Activated T-cell treated with anti-CD3 and anti-CD28 coated beads for 24 hours (primary cell): ENCODE measurements at regions not wholly inside any gene's neighbourhood (a gene's known extent, or its start where the extent isn't known, plus 50 kb on each side); places are given as distances from the start of the nearest gene placed in this dataset.

Experiments
- DNase-seq: peaks from one replicate; pipeline ENCODE4 v3.0.0-alpha.2; 2020; ENCODE audit warnings: low read depth

DNA sequence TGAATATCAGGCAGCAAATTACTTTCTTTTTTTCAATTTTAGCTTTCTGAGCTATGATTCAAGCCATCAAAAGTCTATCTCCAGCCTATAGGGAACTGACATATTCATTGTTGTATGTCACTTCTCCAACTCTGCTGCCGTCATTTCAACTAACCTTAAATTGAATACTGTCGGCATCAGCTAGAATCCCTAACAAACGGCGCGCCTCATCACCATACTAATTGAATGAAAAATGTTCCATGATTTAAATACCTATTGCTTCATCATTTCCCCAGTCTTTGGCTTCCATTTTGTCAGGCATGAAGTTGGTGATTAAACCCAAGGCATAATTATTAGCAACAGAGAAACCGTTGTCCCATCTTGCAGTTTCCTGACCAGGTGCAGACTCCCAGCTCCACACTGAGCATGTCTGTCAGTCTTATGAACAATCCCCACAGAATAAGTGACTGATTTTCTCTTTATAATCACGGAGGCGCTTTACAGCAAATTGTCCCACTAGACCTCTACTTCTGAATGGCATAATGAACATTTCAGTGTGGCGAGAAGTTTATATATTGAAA, 83.5 kb upstream of the NPY start:
- DNase-seq = no peak

DNA sequence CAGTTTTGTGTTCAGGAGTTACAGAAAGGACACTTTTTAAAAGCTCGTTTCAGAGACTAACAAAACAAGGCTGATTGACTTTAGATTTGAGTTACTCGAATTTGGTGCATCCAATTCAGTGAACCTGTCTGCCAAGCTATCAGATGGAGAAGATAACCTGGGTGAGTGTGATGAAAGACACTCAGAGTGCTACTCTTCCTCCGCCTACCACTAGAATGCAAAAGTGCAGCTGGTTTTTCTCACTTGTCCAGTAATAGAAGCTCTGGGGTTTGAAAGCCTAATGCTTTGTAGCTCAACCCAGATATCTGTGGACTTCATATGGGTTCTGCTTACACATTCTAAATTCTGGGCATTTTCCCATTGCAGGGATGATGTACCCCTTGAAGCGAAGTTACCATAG, 82.8 kb upstream of the NPY start:
- DNase-seq = no peak

DNA sequence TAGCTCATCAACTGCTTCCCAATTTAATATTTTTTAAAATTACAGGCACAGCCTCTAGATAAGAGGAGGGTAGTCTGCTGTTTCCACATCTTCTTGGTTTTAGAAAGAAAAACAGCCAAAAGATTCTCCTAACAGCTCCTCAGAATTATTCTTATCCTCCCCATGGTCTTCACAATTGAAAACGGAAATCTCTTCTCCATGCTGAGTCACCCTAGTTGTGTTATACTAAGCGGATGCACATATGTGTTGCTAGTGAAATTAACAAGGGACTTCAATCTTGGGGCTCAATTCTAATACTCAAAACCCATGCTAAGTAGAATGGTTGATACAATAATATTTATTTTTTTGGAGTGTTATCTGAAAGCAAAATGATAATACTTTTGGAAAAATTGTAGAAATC, 71.9 kb upstream of the NPY start:
- no peak for DNase-seq

GRCh38 chr7:24213311-24213710, 70.7 kb upstream of the NPY start:
- no peak for DNase-seq

DNA sequence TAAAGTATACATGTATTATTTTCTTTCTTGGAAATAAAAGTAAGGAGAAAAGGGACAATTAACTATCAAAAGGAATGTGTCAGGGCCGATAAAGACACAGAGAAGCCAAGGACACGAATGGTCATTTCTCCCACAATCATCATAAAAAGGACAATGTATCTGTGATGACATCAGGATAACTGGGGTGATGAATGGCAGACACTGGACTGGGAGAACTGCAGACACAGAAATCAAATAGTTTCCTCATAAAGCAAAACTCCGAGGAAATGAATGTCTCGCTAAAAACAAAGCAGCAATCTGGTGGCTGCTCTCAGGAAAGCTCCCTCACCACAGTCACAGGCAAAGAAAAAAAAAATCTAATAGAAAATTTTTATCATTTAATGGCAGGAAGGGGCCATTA, 69.3 kb upstream of the NPY start:
- DNase-seq = no peak

DNA sequence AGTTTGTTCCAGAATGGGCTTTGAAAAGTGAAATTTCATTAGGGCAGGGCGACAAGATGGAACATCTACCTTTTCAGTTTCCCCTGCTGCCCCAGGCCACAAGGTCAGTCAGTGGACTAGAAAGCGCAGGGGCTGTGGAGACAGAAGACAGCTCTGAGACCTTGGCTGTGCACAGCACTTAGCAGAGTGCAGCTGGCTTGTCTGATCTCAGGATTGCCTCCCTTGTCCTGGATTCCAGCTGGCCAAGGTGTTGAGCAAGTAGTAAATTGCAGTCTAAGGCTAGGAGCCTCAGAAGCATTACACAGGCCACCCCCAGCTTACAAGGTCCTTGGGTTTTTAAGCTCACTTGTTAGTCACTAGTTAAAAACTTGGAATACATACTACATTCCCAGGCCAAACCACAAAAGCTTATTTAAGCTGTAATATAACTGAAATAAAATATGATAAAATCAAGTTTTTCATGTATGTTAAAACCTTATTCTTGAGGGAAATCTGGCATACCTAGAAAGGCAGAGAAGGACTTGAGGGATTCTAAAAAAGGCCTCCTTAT, 67.3 kb upstream of the NPY start:
- no peak for DNase-seq

GRCh38 chr7:24221500-24221899, 62.5 kb upstream of the NPY start:
- DNase-seq = no peak

- DNase-seq = no peak
Observed at GRCh38 chr7:24227068-24227467, 56.9 kb upstream of the NPY start.

DNA sequence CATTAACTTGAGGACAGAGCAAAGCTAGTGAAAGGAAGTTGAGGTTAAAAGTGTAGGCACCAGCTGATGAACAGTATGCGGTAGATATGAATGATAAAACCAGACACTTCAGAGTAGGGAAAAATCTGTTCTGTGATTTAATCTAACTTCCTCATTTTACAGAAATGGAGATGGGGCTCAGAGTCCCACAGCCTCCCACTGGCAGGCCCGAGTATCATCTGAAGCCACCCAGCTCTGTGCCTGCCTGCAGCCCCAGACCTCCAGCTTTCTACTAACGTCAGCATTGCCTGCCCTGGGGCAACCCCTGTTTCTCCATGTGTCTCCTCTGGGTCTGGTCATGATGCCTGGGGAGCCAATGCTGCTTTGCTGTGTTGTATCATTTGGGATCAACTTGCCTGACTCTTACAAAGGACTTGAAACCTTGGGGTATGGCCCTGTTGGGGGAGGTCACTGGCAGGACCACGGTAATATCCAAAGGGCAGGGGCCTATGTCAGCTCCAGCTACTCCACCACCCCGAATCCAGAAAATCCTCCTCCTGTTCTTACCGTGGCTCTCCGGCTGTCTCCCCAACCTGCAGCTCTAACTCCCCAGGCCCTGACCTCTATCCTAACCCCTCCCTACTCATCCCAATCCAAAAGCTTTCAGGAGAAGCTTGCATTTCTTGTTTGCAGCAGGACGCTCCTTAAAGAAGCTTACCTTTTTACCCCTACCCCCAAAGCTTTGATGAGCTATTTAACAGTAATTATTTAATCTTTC, 56.2 kb upstream of the NPY start:
- DNase-seq = no peak

DNA sequence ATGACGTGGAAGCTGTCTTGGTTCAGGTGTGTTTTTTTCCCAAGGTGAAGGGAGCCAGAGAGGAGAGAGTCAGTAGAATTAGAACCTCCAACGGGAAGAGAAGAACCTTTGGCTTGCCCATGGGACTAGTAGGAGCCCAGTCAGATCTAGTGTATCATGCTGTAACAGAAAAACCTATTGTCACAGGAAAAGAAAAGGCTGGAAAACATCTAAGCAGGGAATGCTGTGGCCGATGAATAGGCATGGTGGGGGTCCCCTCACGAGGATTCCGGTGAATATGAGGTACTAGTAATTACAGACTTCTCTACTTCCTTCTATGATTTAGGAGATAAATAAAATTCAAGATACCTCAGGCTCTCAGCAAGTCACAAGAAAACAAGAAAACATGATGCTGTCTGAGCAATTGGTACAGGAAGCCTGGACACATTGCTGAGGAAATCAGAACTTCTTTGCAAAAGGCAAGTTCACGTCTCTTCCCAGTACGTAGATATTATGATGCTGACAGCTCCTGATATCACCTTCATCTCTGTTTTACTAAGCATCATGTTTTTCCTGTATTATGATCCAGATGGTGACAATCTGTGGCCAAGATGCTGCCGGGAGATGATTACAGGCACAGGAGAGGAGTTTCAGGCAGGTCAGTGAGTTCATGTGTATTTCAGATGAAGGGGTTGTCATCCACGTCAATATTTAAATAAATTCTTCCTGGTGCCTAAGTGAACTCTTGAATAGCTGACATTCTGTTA, 54.3 kb upstream of the NPY start:
- no peak for DNase-seq

- DNase-seq = no peak
Observed at GRCh38 chr7:24231493-24231892, 52.5 kb upstream of the NPY start.

- no peak for DNase-seq
Observed at GRCh38 chr7:24233386-24233785, 50.6 kb upstream of the NPY start.
